ENCODE measurements at regions not wholly inside any gene's neighbourhood (a gene's known extent, or its start where the extent isn't known, plus 50 kb on each side); places are given as distances from the start of the nearest gene placed in this dataset.

DNA sequence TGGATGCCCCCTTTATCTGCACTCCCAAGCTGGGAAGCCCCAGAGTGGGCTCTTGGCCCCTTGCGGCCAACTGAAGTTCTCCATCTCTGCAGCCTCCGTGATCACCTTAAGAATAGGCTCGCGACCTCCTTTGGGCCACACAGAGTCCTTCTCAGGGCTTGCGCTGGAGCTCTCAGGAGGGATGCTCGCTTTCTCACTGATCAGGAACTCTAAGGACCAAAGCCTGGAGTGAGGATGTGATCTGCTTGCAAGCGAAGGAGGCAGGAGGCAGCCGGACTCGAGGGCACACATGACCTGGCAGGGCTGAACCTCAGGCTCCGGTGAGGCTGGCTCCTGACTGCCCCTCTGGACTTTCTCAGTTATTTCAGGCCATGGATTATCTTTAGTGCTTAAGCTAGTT lies 192.1 kb upstream of the MKI67 start:
- TF ChIP-seq EZH2phosphoT487 (IDR thresholded peaks at IDR 0.05; ENCODE audit: low read depth) = no peak
- TF ChIP-seq, protein P1, sequence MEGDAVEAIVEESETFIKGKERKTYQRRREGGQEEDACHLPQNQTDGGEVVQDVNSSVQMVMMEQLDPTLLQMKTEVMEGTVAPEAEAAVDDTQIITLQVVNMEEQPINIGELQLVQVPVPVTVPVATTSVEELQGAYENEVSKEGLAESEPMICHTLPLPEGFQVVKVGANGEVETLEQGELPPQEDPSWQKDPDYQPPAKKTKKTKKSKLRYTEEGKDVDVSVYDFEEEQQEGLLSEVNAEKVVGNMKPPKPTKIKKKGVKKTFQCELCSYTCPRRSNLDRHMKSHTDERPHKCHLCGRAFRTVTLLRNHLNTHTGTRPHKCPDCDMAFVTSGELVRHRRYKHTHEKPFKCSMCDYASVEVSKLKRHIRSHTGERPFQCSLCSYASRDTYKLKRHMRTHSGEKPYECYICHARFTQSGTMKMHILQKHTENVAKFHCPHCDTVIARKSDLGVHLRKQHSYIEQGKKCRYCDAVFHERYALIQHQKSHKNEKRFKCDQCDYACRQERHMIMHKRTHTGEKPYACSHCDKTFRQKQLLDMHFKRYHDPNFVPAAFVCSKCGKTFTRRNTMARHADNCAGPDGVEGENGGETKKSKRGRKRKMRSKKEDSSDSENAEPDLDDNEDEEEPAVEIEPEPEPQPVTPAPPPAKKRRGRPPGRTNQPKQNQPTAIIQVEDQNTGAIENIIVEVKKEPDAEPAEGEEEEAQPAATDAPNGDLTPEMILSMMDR (IDR thresholded peaks at IDR 0.05; ENCODE audit: low read depth, low read length) = no peak

DNA sequence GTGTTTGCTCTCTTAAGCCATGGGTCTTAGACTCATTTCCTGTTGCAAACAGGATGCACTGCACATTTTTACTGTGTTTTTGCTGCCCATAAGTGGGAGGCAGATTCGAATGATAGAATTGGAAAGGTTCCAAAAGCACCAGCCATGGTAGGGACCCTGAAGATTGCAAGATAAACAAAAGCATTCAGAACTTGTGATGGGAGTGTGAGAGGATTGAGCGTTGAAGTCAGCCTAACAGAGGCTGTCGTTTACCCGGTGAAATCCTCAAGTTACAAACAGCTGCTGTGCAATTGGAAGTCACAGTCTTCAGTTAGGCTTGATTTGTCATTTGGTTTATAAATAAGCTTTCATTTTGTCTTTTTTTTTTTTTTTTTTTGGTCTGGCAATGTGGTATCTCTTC lies 192.7 kb upstream of the MKI67 start:
- no peak overlapping the region for H3K4me2 ChIP-seq (ENCODE audit: low read length)
- TF ChIP-seq, protein P1 (IDR thresholded peaks at IDR 0.05; ENCODE audit: low read depth, low read length) = no peak
- no peak for TF ChIP-seq EZH2phosphoT487 (IDR thresholded peaks at IDR 0.05; ENCODE audit: low read depth)
- no peaks in the 10 kb centered on the region for H3K36me3 ChIP-seq (replicated peaks; ENCODE audit: low read depth, low read length)

More for the DNA sequence above, 192.1 kb upstream of the MKI67 start:
- Histone ChIP-seq H3K4me2 (ENCODE audit: low read length) (no peak overlapping the region), H4K20me1 (ENCODE audit: insufficient read depth, low read length) (no peaks in the 10 kb centered on the region), H3K4me1 (ENCODE audit: low read length) (no peaks in the 10 kb centered on the region), H3K9me3 (ENCODE audit: insufficient read depth, low read length) (no peaks in the 10 kb centered on the region), H3K36me3 (replicated peaks; ENCODE audit: low read depth, low read length) (no peaks in the 10 kb centered on the region), H2AFZ (ENCODE audit: low read depth, low read length) (no peak overlapping the region), H3K9ac (ENCODE audit: low read length) (no peak overlapping the region), H3K27me3 (ENCODE audit: low read depth, low read length) (no peaks in the 10 kb centered on the region), H3K27ac (ENCODE audit: low read length) (no peak overlapping the region), H3K4me3 (ENCODE audit: low read length) (no peak overlapping the region), H3K79me2 (ENCODE audit: low read length) (no peaks in the 10 kb centered on the region)

DNA sequence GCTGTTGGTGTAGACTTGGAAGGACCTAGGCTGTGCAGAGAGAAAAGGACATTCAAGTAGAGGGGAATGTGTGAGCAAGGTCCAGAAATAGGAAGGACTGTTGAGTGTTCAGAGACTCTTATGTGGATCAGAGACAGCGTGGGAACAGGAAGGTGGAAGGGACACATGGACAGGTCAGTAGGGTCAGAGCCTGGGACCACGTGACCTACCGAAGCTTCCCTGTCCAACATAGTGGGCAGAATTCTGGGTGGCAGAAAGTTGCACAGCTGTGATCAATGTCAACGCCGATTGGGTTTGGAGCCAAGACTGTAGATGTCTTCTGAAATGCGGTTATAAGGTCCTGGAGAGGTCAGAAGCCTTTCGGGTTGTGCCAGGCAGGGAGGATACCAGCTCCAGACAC lies 195.9 kb upstream of the MKI67 start:
- H3K4me1 ChIP-seq (ENCODE audit: low read length) = no peaks in the 10 kb centered on the region
- no peak overlapping the region for H3K27ac ChIP-seq (ENCODE audit: low read length)
- H3K4me2 ChIP-seq (ENCODE audit: low read length) = no peak overlapping the region
- H3K79me2 ChIP-seq (ENCODE audit: low read length) = no peaks in the 10 kb centered on the region
- no peaks in the 10 kb centered on the region for H3K9me3 ChIP-seq (ENCODE audit: insufficient read depth, low read length)
- H2AFZ ChIP-seq (ENCODE audit: low read depth, low read length) = no peak overlapping the region
- H4K20me1 ChIP-seq (ENCODE audit: insufficient read depth, low read length) = no peaks in the 10 kb centered on the region
- no peaks in the 10 kb centered on the region for H3K36me3 ChIP-seq (replicated peaks; ENCODE audit: low read depth, low read length)
- no peak overlapping the region for H3K9ac ChIP-seq (ENCODE audit: low read length)
- H3K4me3 ChIP-seq (ENCODE audit: low read length) = no peak overlapping the region
- TF ChIP-seq, protein P1 (IDR thresholded peaks at IDR 0.05; ENCODE audit: low read depth, low read length) = no peak
- TF ChIP-seq EZH2phosphoT487 (IDR thresholded peaks at IDR 0.05; ENCODE audit: low read depth) = no peak
- H3K27me3 ChIP-seq (ENCODE audit: low read depth, low read length) = no peaks in the 10 kb centered on the region

More for the DNA sequence above, 192.7 kb upstream of the MKI67 start:
- no peak overlapping the region for H3K9ac ChIP-seq (ENCODE audit: low read length)
- no peaks in the 10 kb centered on the region for H3K27me3 ChIP-seq (ENCODE audit: low read depth, low read length)
- no peak overlapping the region for H3K27ac ChIP-seq (ENCODE audit: low read length)
- no peaks in the 10 kb centered on the region for H3K4me1 ChIP-seq (ENCODE audit: low read length)
- no peak overlapping the region for H2AFZ ChIP-seq (ENCODE audit: low read depth, low read length)
- no peaks in the 10 kb centered on the region for H3K79me2 ChIP-seq (ENCODE audit: low read length)
- H3K4me3 ChIP-seq (ENCODE audit: low read length) = no peak overlapping the region
- H4K20me1 ChIP-seq (ENCODE audit: insufficient read depth, low read length) = no peaks in the 10 kb centered on the region
- no peaks in the 10 kb centered on the region for H3K9me3 ChIP-seq (ENCODE audit: insufficient read depth, low read length)

DNA sequence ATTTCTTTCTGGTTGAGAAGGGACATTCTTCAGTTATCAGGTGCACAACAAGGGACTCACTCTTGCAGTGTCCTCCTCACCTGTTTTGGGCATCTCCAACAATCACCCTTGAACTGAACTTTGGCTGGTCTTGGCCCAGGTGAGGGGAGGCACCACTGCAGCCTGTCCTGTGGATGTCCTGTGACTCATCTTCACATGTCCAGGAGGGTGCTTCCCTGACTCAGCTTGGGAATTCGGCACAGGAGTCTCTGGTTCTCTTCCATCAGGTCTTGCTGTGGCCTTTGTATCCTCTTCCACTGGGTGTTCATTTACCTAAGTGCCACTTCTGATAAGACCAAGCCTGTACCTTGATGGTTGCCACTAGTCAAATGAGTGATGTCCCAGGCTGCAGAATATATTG lies 196.7 kb upstream of the MKI67 start:
- no peaks in the 10 kb centered on the region for H3K4me1 ChIP-seq (ENCODE audit: low read length)
- no peaks in the 10 kb centered on the region for H3K9me3 ChIP-seq (ENCODE audit: insufficient read depth, low read length)
- TF ChIP-seq, protein P1 (IDR thresholded peaks at IDR 0.05; ENCODE audit: low read depth, low read length) = no peak
- no peak for TF ChIP-seq EZH2phosphoT487 (IDR thresholded peaks at IDR 0.05; ENCODE audit: low read depth)

More for the DNA sequence above, 196.7 kb upstream of the MKI67 start:
- no peaks in the 10 kb centered on the region for H3K36me3 ChIP-seq (replicated peaks; ENCODE audit: low read depth, low read length)
- no peaks in the 10 kb centered on the region for H3K79me2 ChIP-seq (ENCODE audit: low read length)
- no peak overlapping the region for H3K4me2 ChIP-seq (ENCODE audit: low read length)
- no peaks in the 10 kb centered on the region for H3K27me3 ChIP-seq (ENCODE audit: low read depth, low read length)
- no peak overlapping the region for H3K4me3 ChIP-seq (ENCODE audit: low read length)
- H3K27ac ChIP-seq (ENCODE audit: low read length) = no peak overlapping the region
- no peak overlapping the region for H2AFZ ChIP-seq (ENCODE audit: low read depth, low read length)
- H3K9ac ChIP-seq (ENCODE audit: low read length) = no peak overlapping the region
- no peaks in the 10 kb centered on the region for H4K20me1 ChIP-seq (ENCODE audit: insufficient read depth, low read length)

Data from OCI-LY3 (cell line).